ENCODE measurements at regions not wholly inside any gene's neighbourhood (a gene's known extent, or its start where the extent isn't known, plus 50 kb on each side); places are given as distances from the start of the nearest gene placed in this dataset.
"Not testable (repeated sequence)": the region's sequence is repeated elsewhere in the genome, so short reads cannot be mapped to it uniquely, and the experiment has no call there.

- no peaks in the 10 kb centered on the region for H3K4me1 Mint-ChIP-seq
- H3K9me3 Mint-ChIP-seq, result no peaks in the 10 kb centered on the region
- no peak overlapping the region for H3K27ac Mint-ChIP-seq
- no peaks in the 10 kb centered on the region for H3K36me3 Mint-ChIP-seq
- H3K4me3 Mint-ChIP-seq, result no peak overlapping the region
- H3K27me3 Mint-ChIP-seq, result no peaks in the 10 kb centered on the region
Measured at GRCh38 chr12:86600664-86601231, 344.6 kb upstream of the MGAT4C start.

GRCh38 chr12:86597431-86597830 lies 341.2 kb upstream of the MGAT4C start:
- H3K36me3 Mint-ChIP-seq, result no peaks in the 10 kb centered on the region
- no peaks in the 10 kb centered on the region for H3K4me1 Mint-ChIP-seq
- no peak overlapping the region for H3K4me3 Mint-ChIP-seq
- H3K27me3 Mint-ChIP-seq, result no peaks in the 10 kb centered on the region
- no peak overlapping the region for H3K27ac Mint-ChIP-seq
- peaks cover 4% of the 10 kb centered on the region for H3K9me3 Mint-ChIP-seq

- Mint-ChIP-seq H3K27me3 (no peaks in the 10 kb centered on the region), H3K36me3 (no peaks in the 10 kb centered on the region), H3K9me3 (peaks cover 4% of the 10 kb centered on the region), H3K4me3 (no peak overlapping the region), H3K27ac (no peak overlapping the region), H3K4me1 (no peaks in the 10 kb centered on the region)
Measured at GRCh38 chr12:86590296-86590695, 334.1 kb upstream of the MGAT4C start.

- H3K4me3 Mint-ChIP-seq, result no peak overlapping the region
- no peaks in the 10 kb centered on the region for H3K27me3 Mint-ChIP-seq
- H3K9me3 Mint-ChIP-seq, result no peaks in the 10 kb centered on the region
- H3K4me1 Mint-ChIP-seq, result no peaks in the 10 kb centered on the region
- H3K36me3 Mint-ChIP-seq, result no peaks in the 10 kb centered on the region
- H3K27ac Mint-ChIP-seq, result no peak overlapping the region
Measured at GRCh38 chr12:86574143-86574542, 318.0 kb upstream of the MGAT4C start.

GRCh38 chr12:86572455-86572854 lies 316.3 kb upstream of the MGAT4C start:
- Mint-ChIP-seq H3K4me1 (no peaks in the 10 kb centered on the region), H3K36me3 (no peaks in the 10 kb centered on the region), H3K9me3 (peaks cover 7% of the 10 kb centered on the region), H3K27ac (no peak overlapping the region), H3K27me3 (no peaks in the 10 kb centered on the region), H3K4me3 (no peak overlapping the region)

GRCh38 chr12:86565038-86565437 lies 308.8 kb upstream of the MGAT4C start:
- H3K4me1 Mint-ChIP-seq, result no peaks in the 10 kb centered on the region
- H3K27me3 Mint-ChIP-seq, result no peaks in the 10 kb centered on the region
- H3K9me3 Mint-ChIP-seq, result peaks cover 12% of the 10 kb centered on the region
- no peak overlapping the region for H3K4me3 Mint-ChIP-seq
- no peaks in the 10 kb centered on the region for H3K36me3 Mint-ChIP-seq
- no peak overlapping the region for H3K27ac Mint-ChIP-seq

GRCh38 chr12:86555491-86555890 lies 299.3 kb upstream of the MGAT4C start:
- H3K9me3 Mint-ChIP-seq, result peaks cover 15% of the 10 kb centered on the region
- H3K36me3 Mint-ChIP-seq, H3K4me1 Mint-ChIP-seq, H3K27ac Mint-ChIP-seq, H3K4me3 Mint-ChIP-seq, H3K27me3 Mint-ChIP-seq: not testable (repeated sequence)

GRCh38 chr12:86551146-86551571 lies 295.0 kb upstream of the MGAT4C start:
- Mint-ChIP-seq H3K27me3 (no peaks in the 10 kb centered on the region), H3K9me3 (no peaks in the 10 kb centered on the region), H3K27ac (no peak overlapping the region), H3K4me3 (no peak overlapping the region), H3K4me1 (no peaks in the 10 kb centered on the region), H3K36me3 (no peaks in the 10 kb centered on the region)

GRCh38 chr12:86550218-86551145 lies 294.3 kb upstream of the MGAT4C start:
- no peaks in the 10 kb centered on the region for H3K36me3 Mint-ChIP-seq
- H3K27me3 Mint-ChIP-seq, result no peaks in the 10 kb centered on the region
- no peak overlapping the region for H3K4me3 Mint-ChIP-seq
- H3K9me3 Mint-ChIP-seq, result no peaks in the 10 kb centered on the region
- H3K27ac Mint-ChIP-seq, result no peak overlapping the region
- H3K4me1 Mint-ChIP-seq, result no peaks in the 10 kb centered on the region

GRCh38 chr12:86543716-86544115 lies 287.5 kb upstream of the MGAT4C start:
- H3K27me3 Mint-ChIP-seq, result no peaks in the 10 kb centered on the region
- H3K9me3 Mint-ChIP-seq, result no peaks in the 10 kb centered on the region
- H3K27ac Mint-ChIP-seq, result no peak overlapping the region
- no peak overlapping the region for H3K4me3 Mint-ChIP-seq
- no peaks in the 10 kb centered on the region for H3K36me3 Mint-ChIP-seq
- H3K4me1 Mint-ChIP-seq, result no peaks in the 10 kb centered on the region

- Mint-ChIP-seq H3K27ac (no peak overlapping the region), H3K4me3 (no peak overlapping the region), H3K36me3 (peaks cover 1% of the 10 kb centered on the region), H3K27me3 (no peaks in the 10 kb centered on the region), H3K9me3 (peaks cover 8% of the 10 kb centered on the region), H3K4me1 (no peaks in the 10 kb centered on the region)
Measured at GRCh38 chr12:86530996-86531655, 274.9 kb upstream of the MGAT4C start.

GRCh38 chr12:86526060-86526595 lies 269.9 kb upstream of the MGAT4C start:
- Mint-ChIP-seq H3K4me1 (no peaks in the 10 kb centered on the region), H3K27me3 (no peaks in the 10 kb centered on the region), H3K9me3 (peaks cover 27% of the 10 kb centered on the region), H3K4me3 (no peak overlapping the region), H3K36me3 (peaks cover 1% of the 10 kb centered on the region), H3K27ac (no peak overlapping the region)

- no peak overlapping the region for H3K27ac Mint-ChIP-seq
- no peaks in the 10 kb centered on the region for H3K27me3 Mint-ChIP-seq
- no peaks in the 10 kb centered on the region for H3K4me1 Mint-ChIP-seq
- H3K4me3 Mint-ChIP-seq, result no peak overlapping the region
- peaks cover 27% of the 10 kb centered on the region for H3K9me3 Mint-ChIP-seq
- peaks cover 1% of the 10 kb centered on the region for H3K36me3 Mint-ChIP-seq
Measured at GRCh38 chr12:86523844-86524243, 267.7 kb upstream of the MGAT4C start.

GRCh38 chr12:86521870-86522269 lies 265.7 kb upstream of the MGAT4C start:
- Mint-ChIP-seq H3K9me3 (peaks cover 19% of the 10 kb centered on the region), H3K27me3 (no peaks in the 10 kb centered on the region), H3K27ac (no peak overlapping the region), H3K36me3 (peaks cover under 1% of the 10 kb centered on the region), H3K4me3 (no peak overlapping the region), H3K4me1 (no peaks in the 10 kb centered on the region)

- H3K36me3 Mint-ChIP-seq, result no peaks in the 10 kb centered on the region
- H3K4me3 Mint-ChIP-seq, result no peak overlapping the region
- no peaks in the 10 kb centered on the region for H3K4me1 Mint-ChIP-seq
- H3K27me3 Mint-ChIP-seq, result no peaks in the 10 kb centered on the region
- H3K9me3 Mint-ChIP-seq, result peaks cover 8% of the 10 kb centered on the region
- H3K27ac Mint-ChIP-seq, result no peak overlapping the region
Measured at GRCh38 chr12:86513226-86513625, 257.0 kb upstream of the MGAT4C start.

GRCh38 chr12:86496595-86496994 lies 240.4 kb upstream of the MGAT4C start:
- no peaks in the 10 kb centered on the region for H3K36me3 Mint-ChIP-seq
- no peaks in the 10 kb centered on the region for H3K9me3 Mint-ChIP-seq
- H3K4me3 Mint-ChIP-seq, result no peak overlapping the region
- H3K27me3 Mint-ChIP-seq, result no peaks in the 10 kb centered on the region
- no peaks in the 10 kb centered on the region for H3K4me1 Mint-ChIP-seq
- no peak overlapping the region for H3K27ac Mint-ChIP-seq
